OCI-LY1 (cell line): ENCODE measurements at regions not wholly inside any gene's neighbourhood (a gene's known extent, or its start where the extent isn't known, plus 50 kb on each side); places are given as distances from the start of the nearest gene placed in this dataset.

ENCODE experiments used
- H2AFZ ChIP-seq: fragments of 200-600 bp; sonication (generic), shearing (Covaris generic); 2 replicates; pipeline ENCODE4 v1.6.0; 2014; ENCODE audit warnings: antibody characterized with exemption, mild to moderate bottlenecking, low read length
- H3F3A ChIP-seq: fragments of 200-600 bp; sonication (generic), shearing (Covaris generic); 2 replicates; pipeline ENCODE4 v1.6.0; 2014; ENCODE audit warnings: mild to moderate bottlenecking, antibody characterized with exemption, low read length, moderate library complexity; ENCODE audit not compliant: insufficient read depth
- H3K27ac ChIP-seq: fragments of 200-600 bp; sonication (generic); 2 replicates; pipeline ENCODE4 v1.5.1; 2014; ENCODE audit warnings: low read length, mixed run types, mild to moderate bottlenecking, low read depth; ENCODE audit not compliant: poor library complexity, severe bottlenecking
- H3K27me3 ChIP-seq: fragments of 200-600 bp; sonication (generic); 2 replicates; pipeline ENCODE4 v1.6.0; 2014; ENCODE audit warnings: antibody characterized with exemption, mild to moderate bottlenecking, low read length, moderate library complexity; ENCODE audit not compliant: insufficient read depth
- H3K36me3 ChIP-seq: fragments of 200-600 bp; sonication (generic); 2 replicates; pipeline ENCODE4 v1.6.1; 2014; ENCODE audit warnings: mild to moderate bottlenecking, antibody characterized with exemption, low read length, moderate library complexity, mixed read lengths; ENCODE audit not compliant: insufficient read depth
- H3K4me1 ChIP-seq: fragments of 200-600 bp; sonication (generic); 2 replicates; pipeline ENCODE4 v1.5.1; 2014; ENCODE audit warnings: mild to moderate bottlenecking, low read length, moderate library complexity; ENCODE audit not compliant: insufficient read depth, severe bottlenecking
- H3K4me2 ChIP-seq: fragments of 200-600 bp; sonication (generic), shearing (Covaris generic); 2 replicates; pipeline ENCODE4 v1.6.1; 2014; ENCODE audit warnings: low read length
- H3K4me3 ChIP-seq: fragments of 200-600 bp; sonication (generic); 2 replicates; pipeline ENCODE4 v1.5.1; 2014; ENCODE audit warnings: low read length, low read depth, mild to moderate bottlenecking, mixed read lengths; ENCODE audit not compliant: poor library complexity, severe bottlenecking
- H3K79me2 ChIP-seq: fragments of 200-600 bp; shearing (Covaris generic); 2 replicates; pipeline ENCODE4 v1.6.1; 2016; ENCODE audit warnings: mixed run types, low read length, mixed read lengths; ENCODE audit not compliant: insufficient read depth
- H3K9ac ChIP-seq: fragments of 200-600 bp; sonication (generic), shearing (Covaris generic); 2 replicates; pipeline ENCODE4 v1.6.1; 2014; ENCODE audit warnings: mild to moderate bottlenecking, low read length, mixed read lengths
- H3K9me2 ChIP-seq: fragments of 200-600 bp; sonication (generic), shearing (Covaris generic); 2 replicates; pipeline ENCODE4 v1.6.1; 2014; ENCODE audit warnings: low read depth, mild to moderate bottlenecking, low read length, mixed read lengths
- H3K9me3 ChIP-seq: fragments of 200-600 bp; shearing (Covaris generic); 2 replicates; pipeline ENCODE4 v1.6.1; 2014; ENCODE audit warnings: low read length, mixed read lengths
- H4K20me1 ChIP-seq: fragments of 200-600 bp; sonication (generic), shearing (Covaris generic); 2 replicates; pipeline ENCODE4 v1.6.0; 2016; ENCODE audit warnings: mild to moderate bottlenecking, low read length; ENCODE audit not compliant: insufficient read depth
- CTCF ChIP-seq: fragments of 200-600 bp; sonication (generic), shearing (Covaris generic); IDR thresholded peaks from 2 replicates; pipeline ENCODE4 v1.5.1; 2017; ENCODE audit warnings: mild to moderate bottlenecking, antibody characterized with exemption, low read length, moderate library complexity, mixed read lengths
- EZH2 ChIP-seq: fragments of 200-600 bp; sonication (generic), shearing (Covaris generic); IDR thresholded peaks from 2 replicates; pipeline ENCODE4 v1.8.0; 2017; ENCODE audit warnings: borderline replicate concordance, mixed run types, mild to moderate bottlenecking, antibody characterized with exemption, low read length, moderate library complexity, mixed read lengths

DNA sequence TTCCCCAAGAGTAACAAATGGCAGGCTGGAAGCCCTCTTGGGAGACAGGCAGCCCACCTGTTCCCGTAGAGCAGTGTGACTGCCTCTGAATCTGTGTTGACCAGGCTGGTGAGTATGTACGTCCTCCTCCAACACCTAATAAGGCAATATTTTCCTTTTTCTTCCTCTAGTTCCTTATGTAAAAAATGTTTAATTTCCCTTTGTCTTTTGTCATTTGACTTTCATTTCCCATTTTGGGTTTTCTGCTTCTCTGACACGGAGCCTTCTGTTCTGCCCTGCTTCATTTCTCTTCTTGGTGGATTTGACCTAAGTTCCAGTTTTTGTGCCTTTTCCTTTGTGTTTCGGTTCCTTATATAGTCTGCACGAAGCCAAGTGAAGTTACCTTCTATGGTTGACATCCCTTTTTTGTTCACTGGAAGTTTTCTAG, 65.8 kb upstream of the ATF3 start:
- H3K9me3 ChIP-seq: no peaks in the 10 kb centered on the region
- no peaks in the 10 kb centered on the region for H3K9me2 ChIP-seq
- no peak for TF ChIP-seq CTCF
- TF ChIP-seq EZH2: no peak
- no peak overlapping the region for H3K9ac ChIP-seq
- no peaks in the 10 kb centered on the region for H3F3A ChIP-seq
- H3K4me1 ChIP-seq: no peaks in the 10 kb centered on the region
- no peak overlapping the region for H3K4me2 ChIP-seq
- no peak overlapping the region for H3K27ac ChIP-seq
- no peaks in the 10 kb centered on the region; the same call in 1 of the 2 replicates for H3K27me3 ChIP-seq
- H3K4me3 ChIP-seq: no peak overlapping the region
- H4K20me1 ChIP-seq: no peaks in the 10 kb centered on the region
- H2AFZ ChIP-seq: no peak overlapping the region
- no peaks in the 10 kb centered on the region for H3K79me2 ChIP-seq
- H3K36me3 ChIP-seq: no peaks in the 10 kb centered on the region

- H3K4me3 ChIP-seq: no peak overlapping the region
- H3K79me2 ChIP-seq: no peaks in the 10 kb centered on the region
- no peaks in the 10 kb centered on the region for H4K20me1 ChIP-seq
- H3K27me3 ChIP-seq: no peaks in the 10 kb centered on the region; the same call in 1 of the 2 replicates
- no peak overlapping the region for H3K9ac ChIP-seq
- H3K9me2 ChIP-seq: no peaks in the 10 kb centered on the region
- no peaks in the 10 kb centered on the region for H3K9me3 ChIP-seq
- no peak overlapping the region for H3K4me2 ChIP-seq
- H3K4me1 ChIP-seq: no peaks in the 10 kb centered on the region
- no peak overlapping the region for H3K27ac ChIP-seq
- no peaks in the 10 kb centered on the region for H3F3A ChIP-seq
- TF ChIP-seq CTCF: no peak
- no peak for TF ChIP-seq EZH2
- H3K36me3 ChIP-seq: no peaks in the 10 kb centered on the region
- no peak overlapping the region for H2AFZ ChIP-seq
These were observed 64.5 kb upstream of the ATF3 start for GRCh38 chr1:212544110-212544509.

DNA sequence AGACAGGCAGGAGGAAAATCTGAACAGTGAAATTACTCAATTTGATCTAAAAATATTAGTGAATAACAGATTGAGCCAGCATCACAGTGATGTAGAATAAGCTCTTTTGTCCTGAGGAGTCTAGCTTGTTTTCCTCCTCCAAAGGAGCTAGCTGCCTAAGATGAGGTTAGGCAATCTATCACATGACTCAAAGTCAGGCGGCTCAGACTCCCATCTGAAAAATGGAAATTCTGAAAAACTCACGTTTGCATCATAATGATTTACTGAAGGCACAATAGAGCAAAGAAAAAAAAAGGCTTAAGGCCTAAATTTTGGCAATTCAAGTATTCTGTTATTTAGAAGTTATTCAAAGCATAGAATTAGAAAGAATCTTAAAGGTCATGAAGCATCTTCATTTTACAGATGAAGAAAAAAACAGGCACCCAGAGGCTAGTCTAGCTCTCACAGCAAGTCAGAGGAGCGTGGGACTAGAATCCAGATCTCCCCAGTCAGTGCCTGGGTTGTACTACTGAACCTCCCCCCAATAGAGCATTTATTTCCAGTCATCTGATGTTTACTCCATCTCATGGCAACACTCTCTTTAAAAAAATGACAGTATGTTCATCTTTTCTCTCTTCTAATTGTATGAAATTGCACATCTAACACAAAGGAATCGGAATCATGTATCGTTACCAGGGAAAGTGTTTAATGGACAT, 62.5 kb upstream of the ATF3 start:
- no peaks in the 10 kb centered on the region for H3K9me2 ChIP-seq
- H3F3A ChIP-seq: no peaks in the 10 kb centered on the region
- H3K4me1 ChIP-seq: no peaks in the 10 kb centered on the region
- H3K9ac ChIP-seq: no peak overlapping the region
- no peaks in the 10 kb centered on the region; the same call in 1 of the 2 replicates for H3K27me3 ChIP-seq
- no peak overlapping the region for H2AFZ ChIP-seq
- H3K36me3 ChIP-seq: no peaks in the 10 kb centered on the region
- no peaks in the 10 kb centered on the region for H3K9me3 ChIP-seq
- no peaks in the 10 kb centered on the region for H3K79me2 ChIP-seq
- no peak overlapping the region for H3K27ac ChIP-seq
- TF ChIP-seq EZH2 (no peak), CTCF (no peak)
- no peak overlapping the region for H3K4me3 ChIP-seq
- no peaks in the 10 kb centered on the region for H4K20me1 ChIP-seq
- no peak overlapping the region for H3K4me2 ChIP-seq
